ENCODE measurements at regions not wholly inside any gene's neighbourhood (a gene's known extent, or its start where the extent isn't known, plus 50 kb on each side); places are given as distances from the start of the nearest gene placed in this dataset.

GRCh38 chr3:150082898-150083654, 112.4 kb upstream of the PFN2 start:
- TF ChIP-seq CTCF (conservative IDR thresholded peaks at IDR 0.05; ENCODE audit: low read depth, low read length) (no peak), EZH2phosphoT487 (IDR thresholded peaks at IDR 0.05; ENCODE audit: borderline replicate concordance, low read length) (no peak), EZH2 (IDR thresholded peaks at IDR 0.05; ENCODE audit: low read length, unreplicated experiment) (no peak)
